Transverse colon (tissue), 4 donors: ENCODE measurements at regions not wholly inside any gene's neighbourhood (a gene's known extent, or its start where the extent isn't known, plus 50 kb on each side); places are given as distances from the start of the nearest gene placed in this dataset.

Experiments
- CTCF ChIP-seq, 5 experiments: fragments of 200-600 bp in 3 of 5; fragments of 450-650 bp in 2 of 5; sonication (generic) in 3 of 5; IDR thresholded peaks; 1 replicate in 2 of 5; 2 replicates in 3 of 5; pipeline ENCODE4 v1.5.1; 2016 to 2017; ENCODE audit warnings: antibody characterized with exemption in 5 of 5, inconsistent platforms in 3 of 5, mild to moderate bottlenecking in 2 of 5, moderate library complexity in 1 of 5
- POLR2AphosphoS5 ChIP-seq, 3 donors: sonication (generic); formaldehyde crosslinking; IDR thresholded peaks; one replicate each; pipeline ENCODE4 v1.6.1; 2016; ENCODE audit warnings: antibody characterized with exemption in 3 of 3

GRCh38 chr7:91553410-91553895, 289.2 kb downstream of the FZD1 start:
- no peak for TF ChIP-seq CTCF (IDR thresholded peaks at IDR 0.05)
- TF ChIP-seq POLR2AphosphoS5 (IDR thresholded peaks at IDR 0.05) = no peak
